HG03066 (cell line): ENCODE measurements at regions not wholly inside any gene's neighbourhood (a gene's known extent, or its start where the extent isn't known, plus 50 kb on each side); places are given as distances from the start of the nearest gene placed in this dataset.

Experiments used
- ATAC-seq: cut with Tn5 transposase; IDR thresholded peaks from one replicate; pipeline ENCODE4 v1.9.1; 2021; ENCODE audit warnings: low read depth; ENCODE audit not compliant: unreplicated experiment

DNA sequence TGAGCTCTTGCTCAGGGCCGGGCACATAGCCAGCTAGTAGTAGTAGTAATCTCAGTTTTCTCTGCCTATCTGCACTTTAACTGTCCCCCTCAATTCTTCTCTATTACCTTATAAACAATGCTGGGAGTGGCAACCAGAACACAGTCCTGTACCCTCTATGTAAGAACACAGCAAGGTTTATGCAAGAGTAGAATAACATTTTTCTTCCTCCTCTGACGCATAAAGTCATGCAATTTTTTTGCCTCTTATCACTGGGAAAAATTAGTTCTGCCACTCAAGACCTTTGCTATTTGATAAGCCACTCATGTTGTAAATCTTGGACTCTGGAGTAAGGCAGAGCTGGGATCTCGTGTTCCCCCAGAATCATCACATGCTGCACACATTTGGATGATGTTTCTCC, 200.7 kb upstream of the SOX11 start:
- no peak for ATAC-seq

DNA sequence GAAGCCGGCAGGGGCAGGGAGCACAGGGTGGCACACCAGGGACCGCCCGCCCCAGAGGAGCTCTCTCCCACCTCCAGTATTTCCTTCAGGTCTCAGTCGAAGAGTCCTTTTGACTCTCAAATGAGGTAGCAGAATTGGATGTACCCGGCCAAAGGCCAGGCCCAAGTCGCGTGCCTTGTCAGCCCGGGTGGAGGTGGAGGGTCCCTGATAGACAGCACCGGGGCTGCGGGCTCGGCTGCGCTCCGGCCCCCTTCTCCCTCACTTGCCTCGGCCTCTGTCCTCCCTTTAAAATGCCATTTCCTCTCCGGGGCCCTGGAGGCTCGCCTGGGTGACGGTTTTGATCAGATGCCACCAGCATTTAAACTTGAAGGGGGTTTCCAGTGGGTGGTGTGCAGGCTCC, 198.9 kb upstream of the SOX11 start:
- no peak for ATAC-seq

DNA sequence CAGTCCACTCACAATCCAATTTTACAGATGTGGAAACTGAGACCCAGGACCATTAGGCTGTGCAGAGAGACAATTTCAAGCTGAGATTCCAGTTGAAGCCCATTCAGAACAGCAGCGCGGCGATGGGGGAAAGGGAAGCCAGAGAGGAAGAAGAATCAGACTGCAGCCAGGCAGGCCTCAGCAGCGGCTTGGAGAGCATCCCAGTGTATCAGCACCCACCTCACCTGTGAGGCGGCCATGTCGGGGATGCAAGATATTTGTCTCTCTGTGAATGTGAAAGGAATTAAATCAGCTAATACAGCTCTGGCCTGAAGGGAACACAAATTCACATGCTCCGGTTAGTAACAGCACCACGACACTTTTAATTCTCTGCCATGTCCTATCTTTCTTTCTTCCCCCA, 198.0 kb upstream of the SOX11 start:
- ATAC-seq, result no peak

DNA sequence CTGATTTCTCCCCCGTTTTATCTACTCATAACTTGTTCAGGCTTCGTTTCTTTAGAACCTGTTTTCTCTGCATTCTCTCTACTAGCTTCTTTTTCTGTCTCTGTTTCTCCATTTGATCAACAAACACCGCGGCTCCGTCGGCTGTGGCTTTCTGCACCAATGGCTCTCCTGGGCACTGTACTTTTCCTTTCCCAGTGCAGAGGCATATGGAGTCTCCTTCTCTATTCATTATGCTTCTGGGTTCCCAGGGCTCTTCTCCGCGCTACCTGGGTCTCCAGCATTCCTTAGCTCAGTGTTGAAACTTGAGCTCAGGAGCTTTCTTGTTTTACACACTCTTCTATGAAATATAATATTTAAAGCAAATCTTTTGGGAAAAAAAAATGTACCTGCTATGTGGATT, 196.6 kb upstream of the SOX11 start:
- ATAC-seq, result no peak

DNA sequence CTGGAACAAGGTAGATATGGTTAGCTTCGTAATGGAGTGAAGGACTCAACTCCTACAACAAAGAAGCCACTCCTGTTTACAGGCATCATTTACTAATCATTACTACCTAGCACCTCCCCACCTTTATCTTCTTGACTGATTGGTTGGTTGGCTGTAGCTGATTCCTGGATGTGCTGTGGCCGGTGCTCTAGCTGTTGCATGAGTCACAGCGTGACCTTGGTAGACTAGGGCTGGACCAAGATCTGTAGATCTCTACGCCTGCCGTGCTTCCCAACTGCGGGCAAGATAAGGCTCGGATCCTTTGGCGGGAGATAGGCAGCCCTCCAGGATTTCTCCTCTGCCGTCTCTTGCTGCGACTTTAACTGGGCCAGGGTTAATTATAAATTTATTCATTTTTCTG, 194.3 kb upstream of the SOX11 start:
- ATAC-seq, result no peak

DNA sequence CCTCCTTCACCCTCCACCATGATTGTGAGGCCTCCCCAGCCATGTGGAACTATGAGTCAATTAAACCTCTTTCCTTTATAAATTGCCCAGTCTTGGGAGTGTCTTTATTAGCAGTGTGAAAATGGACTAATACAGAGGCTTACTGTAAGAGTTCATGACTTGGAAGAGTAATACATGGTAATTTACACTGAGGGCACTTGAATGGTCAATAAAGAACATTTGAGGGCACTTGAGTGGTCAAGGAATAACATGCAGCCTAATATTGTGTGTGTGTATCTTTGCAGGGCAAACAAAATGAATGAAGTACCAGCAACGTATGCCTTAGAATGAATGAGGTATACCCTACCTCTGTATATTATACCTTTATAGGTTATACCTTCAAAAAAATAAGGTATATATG, 190.4 kb upstream of the SOX11 start:
- ATAC-seq, result no peak

DNA sequence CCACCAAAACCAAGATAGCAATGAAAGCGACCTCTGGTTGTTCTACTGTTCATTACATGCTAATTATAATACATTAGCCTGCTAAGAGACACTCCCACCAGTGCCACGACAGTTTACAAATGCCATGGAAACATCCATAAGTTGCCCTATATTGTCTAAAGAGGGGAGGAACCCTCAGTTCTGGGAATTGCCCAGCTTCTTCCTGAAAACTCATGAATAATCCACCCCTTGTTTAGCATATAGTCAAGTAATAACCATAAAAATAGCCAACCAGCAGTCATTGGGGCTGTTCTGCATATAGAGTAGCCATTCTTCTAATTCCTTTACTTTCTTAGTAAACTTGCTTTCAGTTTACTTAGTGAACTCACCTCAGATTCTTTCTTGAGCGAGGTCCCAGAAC, 189.8 kb upstream of the SOX11 start:
- no peak for ATAC-seq

DNA sequence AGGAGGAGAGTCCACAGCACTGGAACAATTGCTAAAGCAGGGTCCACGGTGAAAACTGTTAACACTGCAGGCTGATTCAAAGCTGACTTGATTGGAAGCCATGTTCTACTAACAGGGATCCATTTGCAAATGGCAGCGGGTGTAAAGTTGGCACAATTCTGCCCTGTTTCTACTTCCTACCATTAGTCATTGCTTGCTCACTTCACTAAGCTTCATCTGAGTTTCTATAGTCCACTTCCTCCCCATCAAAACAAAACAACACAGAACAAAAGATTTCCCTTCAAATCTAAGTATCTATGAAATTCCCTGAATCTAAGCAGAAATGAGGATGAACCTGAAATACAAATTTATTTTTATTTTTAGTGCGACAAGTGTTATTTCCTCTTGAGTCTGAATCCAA, 187.4 kb upstream of the SOX11 start:
- ATAC-seq, result no peak

DNA sequence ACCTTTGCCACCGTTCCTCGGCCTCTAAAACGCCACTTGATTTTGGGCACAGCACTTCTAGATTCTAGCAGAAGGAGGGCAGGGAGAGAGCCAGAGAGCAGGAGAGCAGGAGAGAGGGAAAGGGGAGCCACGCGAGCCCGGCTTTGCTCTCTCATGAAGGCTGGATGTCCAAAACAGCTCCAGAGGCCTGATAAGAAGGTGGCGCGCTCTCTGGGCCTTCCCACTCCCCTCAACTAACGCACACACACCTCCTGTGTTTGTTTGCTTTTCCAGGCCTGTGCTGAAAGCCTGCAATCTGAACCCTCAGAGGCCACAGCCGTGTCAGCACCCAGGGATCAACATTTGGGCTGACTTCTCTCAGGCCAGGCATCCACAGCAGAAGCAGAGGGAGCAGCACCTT, 184.8 kb upstream of the SOX11 start:
- ATAC-seq, result no peak

DNA sequence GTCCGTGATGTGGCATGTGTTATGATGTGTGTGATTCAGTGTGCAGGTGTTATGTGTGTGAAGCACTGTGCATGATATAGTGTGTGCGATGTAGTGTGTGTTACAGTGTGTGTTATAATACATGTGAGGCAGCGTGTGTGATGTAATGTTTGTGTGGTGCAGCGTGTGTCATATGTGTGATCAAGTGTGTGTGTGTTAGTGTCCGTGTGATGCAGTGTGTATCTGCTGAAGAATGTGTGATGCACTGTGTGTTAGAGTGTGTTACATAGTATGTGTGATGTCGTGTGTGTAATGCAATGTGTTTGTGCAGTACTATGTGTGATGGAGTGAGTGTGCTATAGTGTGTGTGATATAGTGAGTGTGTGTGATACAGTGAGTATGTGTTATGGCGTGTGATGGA, 182.8 kb upstream of the SOX11 start:
- ATAC-seq, result no peak

DNA sequence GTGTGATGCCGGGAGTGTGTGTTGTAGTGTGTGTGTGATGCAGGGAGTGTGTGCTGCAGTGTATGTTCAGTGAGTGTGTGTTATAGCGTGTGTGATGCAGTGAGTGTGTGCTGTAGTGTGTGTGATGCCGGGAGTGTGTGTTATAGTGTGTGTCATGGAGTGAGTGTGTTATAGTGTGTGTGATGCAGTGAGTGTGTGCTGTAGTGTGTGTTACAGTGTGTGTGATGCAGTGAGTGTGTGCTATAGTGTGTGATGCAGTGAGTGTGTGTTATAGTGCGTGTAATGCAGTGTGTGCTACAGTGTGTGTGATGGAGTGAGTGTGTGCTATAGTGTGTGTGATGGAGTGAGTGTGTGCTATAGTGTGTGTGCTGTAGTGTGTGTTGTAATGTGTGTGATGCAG, 182.1 kb upstream of the SOX11 start:
- ATAC-seq, result no peak

DNA sequence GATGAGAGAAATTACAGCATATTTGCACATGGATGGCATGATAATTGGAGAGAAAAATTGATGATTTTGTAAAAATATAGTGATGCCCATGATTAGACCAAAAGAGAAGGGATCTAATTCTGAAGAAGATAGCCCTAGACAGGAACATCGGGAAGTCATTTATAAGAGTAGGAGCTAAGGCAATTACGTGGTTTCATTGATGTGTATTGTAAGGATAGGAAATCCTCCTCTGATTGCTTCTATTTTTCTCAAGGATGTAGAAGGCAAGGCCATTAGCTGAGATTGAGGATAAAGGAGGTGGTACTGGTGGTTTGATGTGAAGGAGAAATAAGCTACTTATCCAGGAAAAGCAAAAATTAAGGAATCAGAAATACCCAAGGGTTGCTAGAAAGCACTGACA, 176.5 kb upstream of the SOX11 start:
- ATAC-seq, result no peak

DNA sequence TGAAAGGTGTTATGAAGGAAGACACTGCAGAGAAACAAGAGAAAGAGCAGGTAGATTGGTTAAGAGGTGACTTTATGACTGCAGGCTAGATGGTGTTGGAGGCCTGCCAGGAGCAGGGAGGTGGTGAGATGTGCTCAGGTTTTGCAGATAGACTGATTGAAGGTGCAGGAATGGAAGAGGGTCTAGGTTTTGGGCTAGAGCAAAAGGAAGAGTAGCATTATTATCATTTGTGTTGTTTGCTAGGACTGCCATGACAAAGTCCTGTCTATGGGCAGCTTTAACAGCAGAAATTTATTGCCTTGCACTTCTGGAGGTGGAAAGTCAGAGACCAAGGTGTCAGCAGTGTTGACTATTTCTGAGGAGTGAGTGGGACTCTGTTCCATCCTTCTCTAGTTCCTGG, 172.9 kb upstream of the SOX11 start:
- no peak for ATAC-seq

DNA sequence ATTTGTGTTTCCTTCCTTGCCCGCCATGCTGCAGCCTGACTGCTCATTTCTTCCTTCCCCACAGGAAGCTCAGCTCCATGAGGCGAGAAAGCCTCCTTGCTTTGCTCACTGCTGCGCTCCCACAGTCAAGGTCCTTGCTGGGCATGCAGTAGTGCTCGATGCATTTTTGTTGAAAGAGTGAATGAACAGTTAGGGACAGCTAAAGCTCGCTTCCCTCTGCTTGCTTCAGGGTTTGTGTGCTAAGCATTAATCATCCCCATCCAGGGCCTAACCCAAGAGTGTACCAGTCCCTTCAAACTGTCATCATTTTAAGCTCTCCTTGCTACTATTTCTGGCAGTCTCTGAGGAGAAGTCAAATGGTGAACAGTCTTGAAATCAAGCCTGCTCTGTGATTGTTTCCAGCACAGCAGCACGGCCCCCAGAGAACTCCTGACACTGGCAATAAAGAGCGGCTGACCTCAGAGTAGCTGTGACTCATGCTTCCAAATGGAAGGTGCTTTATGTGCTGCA, 171.7 kb upstream of the SOX11 start:
- ATAC-seq, result no peak

DNA sequence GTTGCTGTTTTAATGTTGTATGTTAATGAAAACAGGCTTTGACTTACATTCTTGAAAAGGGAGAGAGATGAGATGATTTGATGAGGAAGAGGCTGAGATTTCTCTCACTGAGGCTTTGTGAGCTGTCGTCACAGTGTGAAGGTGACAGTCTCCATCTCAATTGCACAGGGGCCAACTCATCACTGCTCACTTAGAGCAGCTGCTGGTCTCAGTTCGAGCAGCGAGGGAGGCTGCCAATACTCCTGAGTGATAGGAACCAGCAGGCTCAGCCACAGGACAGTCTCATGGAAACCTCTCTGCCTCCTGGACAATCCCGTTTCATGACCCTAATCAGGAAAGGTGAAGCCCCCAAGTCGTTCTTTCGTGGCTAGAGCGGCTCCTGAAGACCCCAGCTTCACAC, 170.7 kb upstream of the SOX11 start:
- no peak for ATAC-seq

DNA sequence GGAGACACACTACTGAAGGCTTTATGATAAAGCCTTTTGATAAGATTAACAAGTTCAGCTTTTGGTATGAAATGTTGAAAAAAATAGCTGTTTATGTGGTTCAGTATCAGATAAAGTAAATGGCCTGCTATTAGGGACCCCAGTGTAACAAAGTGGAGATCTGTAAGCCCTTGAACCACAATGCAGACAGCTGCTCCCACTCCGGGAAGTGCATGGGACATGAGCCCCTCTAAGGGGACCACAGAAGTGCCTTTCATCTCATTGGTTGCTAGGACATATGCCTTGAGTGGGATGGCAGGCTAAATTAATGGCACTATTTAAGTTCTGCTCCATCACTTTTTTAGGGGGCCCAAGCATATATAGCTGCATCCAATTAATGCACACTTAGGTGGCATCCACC, 167.6 kb upstream of the SOX11 start:
- ATAC-seq, result no peak

DNA sequence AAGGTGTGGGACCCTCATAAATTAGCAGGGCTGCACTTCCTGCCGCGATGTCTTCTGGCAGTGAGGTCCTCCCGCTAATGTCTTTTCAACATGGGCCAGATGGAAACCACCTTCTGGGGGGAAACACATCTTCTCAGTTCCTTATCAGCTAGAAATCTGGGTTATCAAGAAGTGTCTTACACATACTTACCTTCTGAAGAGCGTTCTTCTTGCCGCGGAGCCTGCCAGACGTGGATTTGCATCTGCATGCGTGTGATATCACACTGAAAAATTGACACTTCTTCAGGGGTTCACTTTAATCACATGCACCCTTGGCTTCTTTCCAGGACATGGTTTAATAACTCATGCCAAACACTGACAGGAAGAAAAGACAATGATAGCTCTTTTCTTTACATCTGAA, 163.5 kb upstream of the SOX11 start:
- ATAC-seq, result no peak

DNA sequence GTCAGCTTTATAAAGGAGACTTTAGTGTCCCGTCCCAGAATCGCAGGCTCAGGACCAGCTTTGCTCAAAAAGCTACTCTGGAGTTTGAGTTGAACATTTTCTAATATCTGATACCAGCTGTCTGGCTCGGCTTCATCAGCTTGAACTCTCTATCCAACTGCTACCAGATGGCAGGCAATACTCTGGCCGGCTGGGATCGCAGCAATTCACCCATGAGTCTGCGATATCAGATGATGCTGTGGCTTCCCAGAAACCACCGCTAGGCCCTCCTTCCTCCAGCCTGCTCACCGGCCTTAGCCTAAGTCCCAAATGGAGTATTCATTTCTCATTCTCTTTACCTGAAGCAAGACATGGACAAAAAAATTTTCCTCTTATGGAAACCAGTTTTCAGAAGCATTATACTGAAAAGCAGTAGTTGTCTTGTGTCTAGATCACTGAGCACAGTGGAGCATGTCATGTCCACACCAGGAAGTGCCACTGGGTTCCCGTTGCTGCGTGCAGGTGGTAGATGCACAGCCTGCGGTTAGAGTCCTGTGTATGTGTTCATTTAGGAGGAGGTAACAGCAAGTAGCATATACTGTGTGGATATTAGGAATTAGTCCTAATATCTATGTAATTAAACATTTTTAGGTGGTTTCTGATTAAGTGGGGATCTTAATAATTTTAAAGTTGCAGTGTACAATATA, 162.0 kb upstream of the SOX11 start:
- ATAC-seq, result no peak

DNA sequence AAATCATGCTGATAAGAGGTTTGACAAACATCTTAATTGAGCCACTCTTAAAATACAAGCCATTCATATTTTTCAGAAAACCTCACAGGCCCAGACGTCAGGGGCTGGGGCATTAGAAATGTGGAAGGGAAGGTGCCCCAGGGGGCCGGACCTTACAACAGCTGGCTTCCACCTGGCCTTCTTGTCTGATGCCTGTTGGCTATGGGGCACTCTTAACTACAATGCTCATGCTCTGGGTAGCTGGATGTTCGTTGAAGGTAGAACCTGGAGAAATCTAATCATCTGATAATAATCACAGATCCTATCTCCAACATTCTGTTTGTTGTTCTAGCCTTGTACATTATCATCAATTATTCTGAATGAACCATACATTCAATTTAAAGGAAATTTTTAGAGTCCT, 156.9 kb upstream of the SOX11 start:
- no peak for ATAC-seq

DNA sequence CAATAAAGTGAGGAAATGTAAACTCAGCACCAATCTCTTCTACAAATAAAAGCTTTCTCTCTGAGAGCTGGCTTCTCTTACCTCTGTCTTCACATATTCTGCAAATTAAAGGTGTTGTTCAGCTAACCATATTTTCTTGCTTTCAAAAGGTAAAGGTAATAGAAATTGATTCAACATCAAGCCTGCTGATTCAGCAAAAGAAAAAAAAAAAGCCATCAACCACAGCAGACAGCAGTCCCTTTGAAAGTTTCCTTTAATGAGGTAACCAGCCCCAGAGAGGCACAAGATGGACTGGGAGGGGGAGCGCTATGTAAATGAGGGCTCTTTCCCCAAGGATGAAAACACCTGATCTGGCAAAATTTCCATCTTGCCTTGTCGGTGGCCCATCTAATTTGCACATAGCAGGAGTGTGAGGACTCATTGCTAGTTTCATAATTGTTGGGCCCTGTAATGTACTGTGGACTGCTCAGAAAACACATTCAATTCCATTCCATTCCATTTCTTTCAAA, 154.9 kb upstream of the SOX11 start:
- ATAC-seq, result no peak

DNA sequence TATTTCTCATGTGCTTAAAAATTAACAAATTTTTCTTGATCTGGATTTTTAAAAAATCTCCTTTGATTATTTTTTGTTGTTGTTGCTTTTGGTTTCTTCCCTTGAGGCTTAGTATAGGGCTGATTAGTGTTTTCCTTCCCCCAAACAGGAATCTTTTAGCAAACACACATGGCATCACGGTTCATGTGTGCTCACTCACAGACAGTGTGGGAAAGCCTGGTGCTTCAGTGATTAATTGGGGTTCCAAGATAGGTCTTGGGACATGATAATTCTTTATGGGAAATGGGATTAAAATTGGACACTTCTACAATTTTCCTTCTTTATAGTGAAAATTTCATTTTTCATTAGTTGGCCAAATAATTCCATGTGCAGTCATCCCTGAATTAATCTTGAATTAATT, 153.9 kb upstream of the SOX11 start:
- no peak for ATAC-seq

DNA sequence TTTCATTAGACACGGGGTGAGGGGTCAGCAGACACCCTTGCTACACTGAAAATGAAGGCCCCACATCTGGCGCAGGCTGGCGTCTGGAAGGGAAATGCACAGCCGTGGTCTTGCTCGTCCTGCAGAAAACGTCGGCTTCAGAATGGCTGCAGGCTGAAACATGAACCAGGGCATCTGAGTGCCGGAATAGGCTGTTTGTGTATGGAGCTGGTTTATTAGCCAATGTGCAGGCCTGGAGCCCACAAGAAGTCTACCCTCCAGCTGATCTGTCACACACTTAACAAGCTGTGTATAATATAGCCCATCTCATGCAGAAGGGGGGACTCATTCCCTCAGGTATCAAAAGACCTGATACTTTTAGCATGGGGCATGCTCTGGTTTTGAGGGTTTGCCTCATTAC, 153.4 kb upstream of the SOX11 start:
- no peak for ATAC-seq
